GM21825 (cell line): ENCODE measurements at regions not wholly inside any gene's neighbourhood (a gene's known extent, or its start where the extent isn't known, plus 50 kb on each side); places are given as distances from the start of the nearest gene placed in this dataset.

ENCODE experiments used
- ATAC-seq: cut with Tn5 transposase; IDR thresholded peaks from one replicate; pipeline ENCODE4 v1.9.1; 2021; ENCODE audit warnings: mild to moderate bottlenecking, moderate library complexity; ENCODE audit not compliant: unreplicated experiment

DNA sequence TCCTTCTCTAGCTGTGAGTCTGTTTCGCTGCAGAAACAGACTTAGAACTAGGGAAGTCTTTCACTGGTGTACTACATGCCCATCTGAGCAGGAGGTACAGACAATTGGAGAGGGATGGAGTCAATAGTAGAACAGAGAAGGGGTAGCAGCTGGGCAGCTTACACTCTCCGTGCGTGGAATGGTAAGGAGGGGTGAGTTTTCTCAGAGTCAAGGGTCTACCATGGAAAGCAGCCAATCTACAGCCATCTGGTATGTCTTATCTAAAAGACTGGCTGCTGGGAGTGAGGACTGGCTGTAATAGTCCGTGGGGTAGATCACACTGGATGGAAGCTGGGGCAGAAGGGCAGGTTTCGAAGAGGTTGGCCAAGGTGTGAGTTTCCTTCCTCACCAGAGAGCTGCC lies 137.3 kb upstream of the TENM4 start:
- ATAC-seq: no peak

DNA sequence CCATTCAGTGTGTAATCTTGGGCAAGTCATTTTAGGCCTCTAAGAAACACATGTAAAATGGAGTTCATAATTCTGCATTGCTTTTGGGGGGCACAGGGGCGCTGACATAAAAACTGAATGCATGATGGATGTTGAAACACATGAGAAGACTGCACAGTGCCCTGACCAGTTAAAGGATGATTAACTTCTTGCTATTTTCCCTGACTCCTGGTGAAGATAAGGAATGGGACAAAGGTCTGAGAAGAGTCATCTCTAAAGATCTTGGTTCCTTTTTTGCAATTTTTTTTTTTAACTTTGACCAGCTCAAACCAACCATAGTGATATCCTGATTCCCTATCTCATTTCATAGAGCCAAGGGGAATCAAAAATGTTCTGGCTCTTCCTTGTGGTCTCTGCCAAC lies 134.9 kb upstream of the TENM4 start:
- no peak for ATAC-seq

DNA sequence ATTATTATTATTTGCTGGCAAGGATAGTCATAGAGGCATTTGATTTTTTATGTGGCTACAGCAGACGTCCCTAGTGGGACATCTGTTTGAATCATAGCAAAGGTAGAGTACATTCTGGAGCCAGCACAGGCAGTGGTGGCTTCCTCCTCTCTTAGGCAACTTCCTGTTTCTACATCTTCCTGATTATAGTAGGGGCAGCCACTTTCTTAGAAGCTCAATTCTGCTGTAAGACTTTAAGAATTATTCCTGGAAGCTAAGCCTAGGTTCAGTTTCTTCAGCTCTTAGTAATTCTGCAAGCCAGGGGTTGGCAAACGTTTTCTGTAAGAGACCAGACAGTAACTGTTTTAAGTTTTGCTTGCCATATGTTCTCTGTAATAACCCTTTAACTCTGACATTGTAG lies 129.3 kb upstream of the TENM4 start:
- no peak for ATAC-seq

DNA sequence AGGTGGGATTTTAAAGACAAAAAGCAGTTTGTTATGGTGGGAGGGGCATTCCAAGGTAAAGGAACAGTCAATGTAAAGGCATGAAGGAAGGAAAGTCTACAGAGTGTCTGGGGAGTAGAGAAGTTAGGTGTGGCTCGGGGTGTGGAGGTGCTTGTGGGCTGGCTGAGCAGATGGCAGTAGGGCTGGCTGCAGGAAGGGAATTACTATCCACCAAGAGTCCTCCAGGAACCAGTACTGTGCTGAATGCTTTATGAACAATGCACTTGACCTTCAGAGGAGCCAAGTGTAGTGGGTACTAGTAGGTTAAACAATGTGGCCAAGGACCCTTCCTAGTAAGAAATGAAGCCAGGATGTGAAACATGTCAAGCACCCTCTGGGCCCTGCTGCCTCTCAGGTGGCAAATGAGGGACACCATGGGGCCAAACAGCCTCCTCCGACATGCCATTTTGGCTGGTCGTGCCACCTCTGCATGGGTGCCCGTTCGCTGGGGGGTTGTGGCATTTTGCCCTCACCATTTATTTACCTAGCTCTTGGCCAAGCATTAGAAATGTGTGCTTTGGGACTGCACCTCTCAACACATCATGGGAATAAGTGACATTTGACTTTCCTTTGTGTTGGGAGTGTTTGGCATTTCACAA lies 123.6 kb upstream of the TENM4 start:
- no peak for ATAC-seq

DNA sequence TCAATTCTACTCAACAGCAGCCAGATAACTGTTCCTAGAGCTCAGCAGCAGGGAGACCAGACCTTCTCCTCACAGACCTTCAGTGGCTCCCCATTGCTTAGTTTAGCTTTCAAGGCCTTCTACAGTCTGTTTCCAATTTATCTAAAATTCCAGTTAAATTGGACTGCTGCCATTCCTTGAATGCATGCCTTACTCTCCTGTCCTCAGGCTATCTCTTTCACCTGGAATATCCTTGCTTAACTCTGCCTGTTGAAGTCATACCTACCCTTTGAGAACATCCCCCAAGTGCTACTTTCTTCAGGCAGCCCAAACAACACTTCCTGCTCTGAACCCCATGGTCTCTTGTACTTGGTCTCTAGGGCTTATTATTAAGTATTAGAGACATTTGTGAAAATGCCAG lies 120.7 kb upstream of the TENM4 start:
- ATAC-seq: no peak

DNA sequence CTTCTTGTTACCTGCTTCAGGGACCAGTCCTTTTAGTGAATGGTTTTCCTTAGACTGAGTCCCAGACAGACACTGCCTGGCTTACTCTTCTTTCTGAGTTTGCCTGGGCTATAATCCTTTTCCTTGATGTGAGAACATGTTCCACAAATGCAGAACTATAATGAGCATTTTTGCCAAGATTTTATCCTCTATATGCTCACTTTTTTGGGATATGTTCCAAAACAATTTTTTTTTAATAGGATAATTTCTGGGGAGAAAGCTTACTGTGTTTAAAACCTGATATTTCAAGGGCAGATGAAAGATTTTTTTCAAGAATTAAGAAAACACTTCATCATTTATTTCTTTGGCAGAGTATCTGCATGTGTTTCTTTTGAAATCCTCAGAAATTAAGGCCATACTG lies 110.0 kb upstream of the TENM4 start:
- no peak for ATAC-seq

DNA sequence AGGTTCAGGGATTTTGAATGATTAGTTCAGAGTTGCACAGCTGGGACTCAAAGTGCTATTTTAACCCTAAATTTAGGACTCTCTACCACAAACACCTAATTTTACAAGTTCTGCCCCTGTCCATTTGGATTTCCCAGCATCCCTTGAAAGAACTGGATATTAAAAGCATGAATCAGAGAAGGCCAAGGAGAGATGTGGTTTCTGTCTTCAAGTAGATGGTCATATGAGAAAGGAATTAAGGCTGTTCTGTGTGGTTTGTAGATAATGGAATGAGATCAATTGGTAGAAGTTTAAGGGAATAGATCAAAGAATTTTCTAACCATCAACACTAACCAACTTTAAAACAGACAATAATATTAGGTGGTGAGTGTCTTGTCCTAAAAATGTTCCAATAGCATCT lies 106.4 kb upstream of the TENM4 start:
- no peak for ATAC-seq

DNA sequence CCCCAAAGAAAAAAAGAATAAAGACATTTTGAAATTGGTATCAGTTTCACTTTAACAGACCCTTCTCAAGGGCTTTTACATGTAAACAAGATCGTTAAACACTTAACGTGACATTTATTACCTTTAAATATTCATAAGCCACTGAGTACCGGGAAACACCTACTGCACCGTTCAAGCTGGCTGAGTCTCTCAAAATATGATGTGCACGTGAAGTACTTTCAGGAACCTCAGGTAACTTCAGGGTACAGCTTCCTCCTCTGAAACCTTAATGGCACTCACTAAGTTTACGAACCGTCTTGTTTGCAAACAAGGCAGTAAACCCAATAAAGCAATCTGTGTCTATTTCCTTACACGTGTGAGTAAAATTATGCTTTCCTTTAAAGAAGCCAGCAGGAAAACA lies 105.5 kb upstream of the TENM4 start:
- no peak for ATAC-seq

DNA sequence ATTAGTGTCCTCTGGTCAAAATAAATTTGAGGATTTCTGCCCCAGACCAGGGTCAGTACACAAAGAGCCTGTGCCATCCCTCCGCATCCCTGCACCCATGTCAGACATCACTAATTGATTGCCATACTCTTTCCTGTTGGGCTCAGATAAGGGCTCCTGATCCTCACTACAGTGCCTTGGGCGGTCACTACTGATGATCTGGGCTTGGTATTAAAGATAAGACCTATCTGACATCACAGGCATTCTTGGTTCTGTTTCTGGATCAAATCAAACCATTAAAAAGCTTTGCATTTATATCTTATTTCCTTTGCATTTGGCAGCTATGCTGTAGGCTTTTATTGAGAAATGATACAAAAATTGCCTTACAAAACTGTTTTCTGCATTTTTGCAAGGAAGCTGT lies 103.5 kb upstream of the TENM4 start:
- ATAC-seq: no peak

DNA sequence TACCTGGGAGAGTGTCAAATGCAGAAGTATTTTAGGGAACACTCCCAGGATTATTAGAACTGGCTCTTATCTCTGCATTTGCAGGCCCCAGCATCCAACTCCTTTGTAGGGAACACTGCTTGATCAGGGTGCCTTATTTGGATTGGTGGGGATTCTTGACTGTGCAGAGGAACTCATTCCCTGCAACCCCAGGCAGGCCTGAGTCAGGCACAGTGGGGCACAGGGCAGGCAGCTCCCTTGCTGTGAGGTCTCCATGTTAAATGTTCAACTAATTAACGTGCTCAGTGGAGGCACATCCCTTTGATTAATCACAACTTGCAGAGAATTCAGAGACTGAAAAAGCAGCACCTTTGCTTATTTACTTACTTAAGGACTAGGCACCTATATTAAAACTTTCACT lies 102.3 kb upstream of the TENM4 start:
- no peak for ATAC-seq

DNA sequence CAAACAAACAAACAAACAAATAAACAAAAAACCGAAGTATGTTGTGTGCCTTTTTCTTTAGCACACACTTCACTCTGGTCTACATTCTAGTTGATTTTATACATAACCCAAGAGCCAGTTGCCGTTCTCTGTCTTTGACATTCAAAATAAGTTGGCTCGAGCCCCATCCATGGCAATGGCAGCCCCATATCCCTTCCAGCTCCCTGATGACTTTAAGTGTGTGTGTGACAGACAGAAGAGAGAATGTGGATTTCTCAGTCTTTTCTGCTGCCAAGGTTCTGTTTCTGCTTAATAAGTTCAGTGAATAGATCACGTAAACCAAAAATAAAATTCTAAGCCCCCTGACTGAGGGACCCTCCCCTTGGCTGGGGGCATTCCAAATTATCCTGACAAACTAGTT lies 100.6 kb upstream of the TENM4 start:
- no peak for ATAC-seq

DNA sequence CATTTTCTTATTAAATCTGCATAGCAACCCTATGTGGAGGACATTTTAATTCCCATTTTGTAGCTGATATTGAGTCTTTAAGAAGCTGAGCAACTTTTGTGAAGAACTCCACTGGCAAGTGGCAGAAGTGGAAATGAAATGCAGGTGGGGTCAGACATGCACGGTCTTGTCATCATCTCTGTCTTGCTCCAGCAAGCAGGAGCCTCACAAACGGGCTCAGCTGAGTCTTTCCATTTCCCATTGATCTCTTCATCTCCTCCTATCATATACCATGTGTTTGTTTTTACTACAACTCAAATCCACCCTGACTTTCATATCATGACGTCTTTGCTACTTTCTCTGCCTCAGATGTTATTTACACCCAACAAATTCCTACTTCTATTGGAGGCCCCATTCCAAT lies 97.9 kb upstream of the TENM4 start:
- ATAC-seq: no peak

DNA sequence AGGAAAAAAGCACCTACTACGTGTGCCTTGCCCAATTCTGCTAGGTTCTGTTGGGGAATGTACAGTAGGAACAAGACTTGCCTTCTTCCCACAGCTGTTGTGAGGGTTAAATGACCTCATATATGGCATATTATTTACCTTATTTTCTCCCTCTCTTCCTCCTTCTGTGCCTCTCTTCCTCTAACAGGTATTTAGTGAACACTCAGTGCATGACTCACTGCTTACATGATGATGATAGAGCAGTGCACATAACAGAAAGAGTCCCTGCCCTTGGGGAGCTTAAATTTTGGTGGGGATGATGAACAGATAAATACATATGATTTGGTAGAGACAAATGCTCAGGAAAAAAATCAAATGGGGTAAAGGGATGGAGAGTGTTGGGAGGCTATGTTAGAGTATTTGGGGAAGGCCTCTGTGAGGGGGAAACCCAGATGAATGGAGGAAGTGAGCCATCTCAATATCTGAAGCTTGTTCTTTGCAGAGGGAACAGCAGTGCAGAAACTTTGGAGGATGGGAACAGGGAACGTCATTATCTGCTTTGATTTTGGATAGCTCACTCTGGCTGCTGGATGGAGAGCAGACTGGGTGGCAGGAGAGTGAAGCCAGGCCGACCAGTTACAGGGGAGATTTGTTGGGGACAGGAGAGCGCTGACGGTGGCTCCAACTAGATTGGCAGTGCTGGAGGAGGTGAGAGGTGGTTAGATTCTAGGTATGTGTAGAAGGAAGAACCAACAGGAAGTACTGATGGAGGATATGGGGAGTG lies 95.5 kb upstream of the TENM4 start:
- ATAC-seq: no peak

DNA sequence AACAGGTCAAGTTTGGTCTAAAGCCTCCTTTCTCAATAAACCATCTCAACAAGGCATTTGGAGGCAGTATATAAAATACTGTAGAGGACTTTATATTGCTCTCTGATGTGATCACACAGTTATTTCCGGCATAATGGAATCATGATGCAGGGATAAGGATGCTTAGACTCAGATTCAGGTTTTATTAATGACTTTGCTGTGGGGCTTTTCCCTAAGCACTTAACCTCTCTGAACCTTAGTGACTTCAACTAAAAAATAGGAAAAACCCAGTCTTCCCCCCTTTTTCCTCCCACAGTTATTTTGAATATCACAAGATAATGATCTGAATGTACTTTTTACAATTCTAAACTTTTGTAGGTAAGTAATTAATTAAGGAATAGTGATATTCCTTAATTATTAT lies 94.8 kb upstream of the TENM4 start:
- ATAC-seq: no peak

DNA sequence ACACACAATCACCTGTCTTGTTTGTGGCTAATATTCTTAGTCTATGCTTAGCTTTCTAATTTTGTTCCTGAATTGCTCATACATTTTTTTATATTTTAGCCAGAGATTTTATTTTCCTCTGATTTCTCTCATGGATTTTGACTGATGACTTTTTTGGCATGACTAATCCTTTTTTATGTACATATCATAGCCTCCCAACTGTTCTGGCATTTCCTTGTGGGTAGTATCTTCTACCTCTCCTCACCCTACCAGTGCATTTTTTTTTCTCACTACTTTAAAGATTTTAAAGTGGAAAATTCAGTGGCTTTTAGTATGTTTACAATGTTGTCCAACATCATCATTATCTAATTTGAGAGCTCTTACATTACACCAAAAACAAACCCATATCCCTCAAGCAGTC lies 84.4 kb upstream of the TENM4 start:
- ATAC-seq: no peak

DNA sequence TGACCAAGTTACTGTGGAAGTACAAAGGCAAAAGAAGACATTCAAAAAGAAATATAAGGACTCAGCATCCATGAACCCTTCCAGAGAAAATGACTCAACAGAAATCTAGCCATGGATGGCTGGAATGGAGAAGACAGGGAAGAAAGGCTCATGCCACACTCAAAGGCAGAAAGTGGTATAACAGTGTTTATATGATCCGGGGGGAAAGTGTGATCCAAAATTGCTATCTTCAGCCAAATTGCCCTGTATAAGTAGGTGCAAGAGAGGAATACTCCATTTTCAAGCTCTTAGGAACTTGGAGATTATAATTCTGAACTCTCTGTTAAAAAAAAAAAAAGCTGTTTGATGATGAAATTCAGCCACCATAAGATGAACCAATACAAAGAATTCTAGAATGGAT lies 81.8 kb upstream of the TENM4 start:
- no peak for ATAC-seq

DNA sequence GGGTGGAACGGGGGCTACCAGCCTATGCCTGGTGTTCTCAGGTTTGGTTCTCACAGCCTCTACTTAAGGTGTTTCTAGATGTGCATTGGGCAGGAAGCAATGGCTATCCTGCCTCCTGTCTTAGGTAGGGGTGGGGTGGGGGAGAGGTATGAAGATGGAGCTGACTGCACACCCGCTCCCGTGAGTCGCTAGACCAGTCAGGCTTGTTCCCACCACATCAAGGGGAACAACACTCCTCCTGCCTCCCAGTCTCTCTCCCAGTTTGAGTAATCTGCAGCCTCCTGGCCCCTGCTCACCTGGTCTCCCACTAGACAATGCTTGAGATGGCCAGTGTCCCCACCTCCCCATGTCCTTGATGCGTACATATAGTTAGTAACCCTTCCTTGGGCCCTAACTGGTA lies 79.3 kb upstream of the TENM4 start:
- ATAC-seq: no peak

DNA sequence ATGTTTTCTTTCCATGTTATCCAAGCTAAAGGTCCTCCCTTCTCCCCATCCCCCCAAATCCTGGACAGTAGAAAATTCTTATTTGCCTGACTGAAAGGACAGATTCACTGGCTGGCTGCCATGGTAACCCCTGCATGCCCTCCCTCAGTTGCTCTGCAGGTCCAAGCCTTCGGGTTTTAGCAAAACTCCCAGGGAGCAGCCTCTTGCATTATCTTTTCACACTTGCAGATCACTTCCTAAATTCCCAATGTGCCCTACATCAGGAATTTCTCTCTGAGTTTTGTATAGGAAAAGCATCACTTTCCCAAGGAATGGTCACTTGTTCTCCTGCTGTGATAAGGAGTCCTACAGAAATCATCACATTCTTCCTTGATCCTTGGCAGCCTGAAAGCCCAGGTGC lies 75.0 kb upstream of the TENM4 start:
- no peak for ATAC-seq

DNA sequence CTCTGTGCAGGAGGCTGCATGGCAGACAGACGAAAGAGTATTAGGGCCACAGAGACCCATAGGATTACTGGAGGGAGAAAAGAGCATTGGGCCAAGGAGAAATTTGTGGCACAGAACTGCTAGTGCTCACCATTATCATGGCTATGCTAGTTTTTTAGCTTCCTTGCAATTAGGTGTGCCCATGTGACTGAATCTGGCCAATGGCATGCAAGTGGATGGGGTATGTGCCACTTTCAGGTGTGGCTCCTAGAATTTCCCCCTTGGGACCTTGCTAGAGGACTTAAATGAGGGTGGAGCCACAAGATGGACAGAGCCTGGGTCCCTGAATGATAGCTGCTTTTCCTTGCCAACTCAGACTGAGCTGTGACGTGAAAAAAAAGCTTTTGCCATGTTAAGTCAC lies 73.9 kb upstream of the TENM4 start:
- ATAC-seq: no peak

DNA sequence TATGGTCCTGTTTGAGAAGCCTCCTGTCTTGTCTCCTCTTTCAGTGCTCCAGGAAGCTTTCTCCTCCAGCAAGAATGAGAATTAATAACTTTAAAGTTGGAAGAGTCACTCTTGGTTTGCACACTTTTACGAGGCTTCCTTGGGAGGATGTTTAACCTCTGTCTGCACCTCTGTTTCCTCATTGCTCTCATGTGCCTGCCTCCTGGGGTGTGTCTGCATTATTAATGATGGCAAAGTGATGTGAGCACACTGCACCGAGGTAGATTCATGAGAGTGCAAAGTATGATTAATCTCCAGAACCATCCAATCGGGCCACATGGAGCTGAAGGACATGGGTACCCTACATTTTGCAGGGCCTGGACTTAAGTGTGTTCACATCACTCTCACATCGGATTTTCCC lies 73.5 kb upstream of the TENM4 start:
- no peak for ATAC-seq

DNA sequence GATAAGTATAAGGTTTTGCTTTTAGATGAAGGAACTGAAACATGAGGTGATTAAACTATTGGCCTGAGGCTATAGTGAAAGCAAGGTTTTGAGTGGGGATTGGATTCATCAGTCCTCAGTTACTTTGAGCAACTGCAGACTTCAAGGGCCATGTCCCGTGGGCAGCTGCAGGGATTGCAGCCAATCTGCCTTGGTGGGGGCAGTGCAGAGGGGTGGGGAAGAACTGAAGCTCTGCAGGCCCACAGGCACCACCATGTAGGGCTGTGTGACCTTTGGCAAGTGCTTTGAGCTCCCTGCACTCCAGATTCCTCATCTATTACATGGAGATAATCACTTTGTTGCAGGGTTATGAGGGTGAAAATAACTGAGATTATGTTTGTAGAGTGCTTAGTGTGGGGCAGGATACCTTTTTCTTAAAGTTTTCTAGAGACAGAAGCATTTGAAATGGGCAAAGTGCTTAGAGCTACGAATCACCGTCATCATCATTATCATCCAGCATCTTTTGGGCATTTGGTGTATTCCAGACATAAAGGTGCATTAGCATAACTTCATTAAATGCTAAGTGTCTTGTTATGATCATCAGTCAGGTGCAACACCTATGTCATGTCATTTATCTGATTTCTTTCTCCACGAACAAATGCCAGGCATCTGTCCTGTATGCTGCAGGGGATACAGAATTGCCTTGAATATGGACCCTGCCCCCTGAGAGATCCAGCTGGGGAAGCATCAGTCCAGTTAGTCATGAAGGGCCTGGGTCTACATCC lies 72.1 kb upstream of the TENM4 start:
- ATAC-seq: no peak

DNA sequence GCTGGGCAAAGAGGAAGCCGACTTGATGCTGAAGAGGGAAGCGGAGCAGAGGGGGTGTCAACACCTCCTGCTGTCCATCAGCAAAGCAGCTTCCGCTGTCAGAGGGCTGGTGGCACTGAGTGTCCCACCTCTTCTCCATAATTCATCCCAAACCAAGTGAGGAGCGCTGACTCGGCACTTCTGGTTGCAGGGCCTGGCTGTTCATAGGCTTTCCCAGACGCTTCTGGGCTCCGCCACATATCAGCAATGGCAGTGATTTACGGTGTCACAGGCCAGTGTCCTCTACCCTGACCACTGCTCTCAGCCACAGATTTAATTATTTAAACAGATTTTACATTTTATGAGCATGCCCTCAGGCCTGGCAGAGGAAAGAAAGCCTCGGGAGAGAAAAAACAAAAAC lies 70.1 kb upstream of the TENM4 start:
- no peak for ATAC-seq
